GM18511 (cell line): ENCODE measurements at regions not wholly inside any gene's neighbourhood (a gene's known extent, or its start where the extent isn't known, plus 50 kb on each side); places are given as distances from the start of the nearest gene placed in this dataset.

Experiments
- ATAC-seq: cut with Tn5 transposase; IDR thresholded peaks from one replicate; pipeline ENCODE4 v1.9.1; 2021; ENCODE audit warnings: mild to moderate bottlenecking, moderate library complexity; ENCODE audit not compliant: unreplicated experiment

DNA sequence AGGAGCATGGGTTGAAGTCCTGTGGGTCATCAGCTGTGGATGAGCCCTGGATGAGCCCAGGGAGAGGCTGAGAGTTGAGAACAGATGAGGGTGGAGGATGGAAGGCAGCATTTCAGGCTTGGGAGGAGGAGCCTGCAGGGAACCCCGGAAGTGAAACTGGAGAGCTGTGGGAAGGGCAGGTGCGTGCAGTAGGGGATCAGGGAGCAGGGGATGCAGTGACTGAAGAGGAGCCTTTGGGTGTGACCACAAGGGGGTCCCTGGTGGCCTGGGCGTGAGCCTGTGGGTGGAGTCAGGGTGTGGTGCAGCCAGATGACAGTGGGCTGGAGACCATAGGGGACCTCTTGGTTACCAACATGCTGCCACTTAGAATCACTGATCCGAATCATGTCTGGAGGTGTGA, 115.5 kb downstream of the PAPOLA start:
- ATAC-seq, result no peak

DNA sequence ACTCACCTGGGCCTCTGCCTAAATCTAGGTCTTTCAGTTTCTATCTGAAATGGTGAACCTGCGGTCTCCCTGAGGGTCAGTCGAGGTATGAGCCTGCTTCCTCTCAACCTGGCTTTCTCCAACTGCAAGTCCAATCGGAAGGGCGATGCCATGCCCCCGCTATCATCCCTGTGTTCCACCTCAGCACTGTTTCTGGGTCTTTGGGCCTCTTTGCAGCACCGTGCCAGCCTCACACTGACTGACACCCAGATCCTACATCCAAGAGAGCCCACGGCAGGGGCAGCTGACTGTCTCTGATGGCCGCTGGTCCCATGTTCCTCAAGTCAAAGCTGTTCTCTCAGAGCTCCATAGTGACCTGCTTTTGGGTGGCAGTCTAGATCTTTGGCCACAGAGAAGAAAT, 120.7 kb downstream of the PAPOLA start:
- ATAC-seq, result no peak

DNA sequence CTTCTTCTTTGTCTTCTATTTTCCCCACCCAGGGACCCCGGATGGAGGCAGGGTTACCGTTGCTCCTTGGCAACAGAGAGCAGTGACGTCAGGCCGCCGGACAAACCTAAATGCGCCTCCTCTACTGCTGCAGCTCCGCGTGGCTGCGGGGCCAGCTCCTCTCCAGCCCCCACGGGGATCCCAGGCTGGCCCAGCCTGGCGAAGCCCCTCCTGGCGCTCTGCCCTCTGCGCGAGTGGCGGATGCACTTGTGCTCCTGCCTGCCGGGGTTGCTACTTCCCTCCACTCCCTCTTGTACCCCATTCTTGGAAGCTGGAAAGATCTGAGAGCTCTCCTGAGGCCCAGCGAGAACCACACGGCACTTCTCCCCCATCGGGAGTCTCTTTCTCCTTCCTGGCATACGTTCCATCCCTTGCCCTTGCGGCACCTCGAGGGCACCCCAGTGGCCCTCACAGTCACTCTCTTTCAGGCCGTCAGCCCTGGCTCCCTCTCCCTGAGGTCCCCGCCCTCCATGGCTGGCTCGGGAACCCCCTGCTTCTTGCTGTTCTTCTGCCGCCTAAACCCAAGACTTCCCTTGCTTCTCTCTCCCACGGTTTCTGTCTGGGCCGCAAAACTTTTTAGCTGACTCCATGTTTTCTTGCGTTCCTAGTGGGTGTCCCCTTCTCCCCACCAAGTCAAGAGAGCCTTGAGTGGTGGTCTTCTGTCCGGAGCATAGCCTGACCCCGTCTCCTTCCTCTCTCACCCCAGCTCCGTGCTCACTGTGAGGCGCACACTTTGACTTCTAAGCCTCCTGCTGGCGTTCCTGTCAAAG, 121.7 kb downstream of the PAPOLA start:
- ATAC-seq, result no peak

- ATAC-seq, result no peak
Observed at GRCh38 chr14:96624661-96625425, 122.7 kb downstream of the PAPOLA start.

DNA sequence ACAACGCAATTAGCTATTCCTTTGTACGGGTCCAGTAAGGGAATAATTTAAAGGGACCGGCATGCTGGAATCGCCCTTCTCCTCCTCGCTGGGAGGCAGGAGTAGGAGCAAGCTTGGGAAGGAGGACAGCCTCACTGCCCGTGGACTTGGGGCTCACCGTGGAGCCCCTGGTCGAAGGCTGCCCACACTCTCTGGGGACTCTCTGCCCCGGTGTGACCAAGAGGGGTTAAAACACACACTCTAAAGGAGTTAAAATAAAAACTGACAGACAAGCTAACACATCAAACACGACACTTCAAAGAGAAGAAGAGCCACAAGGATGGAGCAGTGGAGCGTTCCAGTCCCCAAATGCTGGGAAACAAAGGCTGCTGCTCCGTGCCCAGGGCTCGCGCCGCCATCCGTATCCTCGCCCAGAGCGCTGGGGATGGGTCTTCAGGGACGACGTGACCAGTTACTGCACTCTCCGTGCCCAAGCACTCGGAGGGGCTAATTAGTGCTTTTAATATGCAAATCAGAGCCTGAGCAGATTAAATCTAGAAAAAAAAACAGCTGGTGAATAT, 123.3 kb downstream of the PAPOLA start:
- no peak for ATAC-seq

DNA sequence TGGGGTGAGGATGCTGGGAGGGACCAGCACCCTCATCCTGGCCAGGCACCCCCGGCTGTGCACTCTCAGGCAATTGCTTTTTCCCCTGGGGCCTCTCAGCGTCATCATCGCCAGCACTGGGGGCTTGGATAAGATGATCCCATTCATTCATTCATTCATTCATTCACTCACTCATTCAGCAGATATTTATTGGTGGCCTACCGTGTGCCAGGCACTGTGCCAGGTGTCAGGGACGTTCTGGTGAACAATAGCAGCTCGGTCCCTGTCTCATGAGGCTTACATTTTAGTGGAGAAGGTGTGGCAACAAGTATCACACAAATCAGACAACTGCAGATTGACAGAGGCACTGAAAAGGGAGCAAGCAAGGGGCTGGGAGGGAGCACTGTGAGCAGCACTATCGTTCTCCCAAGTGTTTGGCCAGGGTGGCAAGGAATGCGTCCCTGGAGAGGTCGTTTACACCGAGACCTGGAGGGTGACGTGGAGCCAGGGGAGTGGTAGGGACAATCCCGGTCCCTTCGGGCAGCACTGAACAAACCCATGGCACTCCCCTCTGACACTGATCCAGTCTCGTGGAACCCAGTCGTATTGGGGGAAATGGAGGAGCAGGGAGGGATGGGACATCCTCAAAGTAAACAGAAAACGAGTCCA, 124.1 kb downstream of the PAPOLA start:
- no peak for ATAC-seq

DNA sequence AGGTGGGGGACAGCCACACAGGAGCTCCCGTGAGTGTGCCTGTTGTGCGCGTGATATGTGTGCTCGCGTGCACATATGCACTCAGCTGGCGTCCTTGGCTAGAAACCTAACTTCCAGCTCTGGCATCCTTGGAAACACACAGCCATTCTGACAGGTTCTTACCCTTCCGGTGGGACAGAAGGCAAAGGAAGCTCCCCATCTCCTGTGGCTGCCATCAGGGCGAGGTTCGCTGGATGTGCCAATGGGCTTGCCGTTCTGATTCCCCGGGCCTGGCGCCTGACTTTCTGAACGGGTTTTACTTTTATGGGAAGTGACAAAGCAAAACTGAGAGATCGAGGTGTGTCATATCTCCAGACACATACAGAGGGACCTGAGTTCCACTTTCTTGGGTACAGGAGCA, 124.7 kb downstream of the PAPOLA start:
- ATAC-seq, result peak; percentile 60

GRCh38 chr14:96627386-96627785, 125.2 kb downstream of the PAPOLA start:
- peak; percentile 35 for ATAC-seq

- no peak for ATAC-seq
Observed at GRCh38 chr14:96627811-96628775, 125.9 kb downstream of the PAPOLA start.

GRCh38 chr14:96629082-96629481, 126.9 kb downstream of the PAPOLA start:
- no peak for ATAC-seq

- ATAC-seq, result no peak
Observed at GRCh38 chr14:96629558-96630222, 127.5 kb downstream of the PAPOLA start.

DNA sequence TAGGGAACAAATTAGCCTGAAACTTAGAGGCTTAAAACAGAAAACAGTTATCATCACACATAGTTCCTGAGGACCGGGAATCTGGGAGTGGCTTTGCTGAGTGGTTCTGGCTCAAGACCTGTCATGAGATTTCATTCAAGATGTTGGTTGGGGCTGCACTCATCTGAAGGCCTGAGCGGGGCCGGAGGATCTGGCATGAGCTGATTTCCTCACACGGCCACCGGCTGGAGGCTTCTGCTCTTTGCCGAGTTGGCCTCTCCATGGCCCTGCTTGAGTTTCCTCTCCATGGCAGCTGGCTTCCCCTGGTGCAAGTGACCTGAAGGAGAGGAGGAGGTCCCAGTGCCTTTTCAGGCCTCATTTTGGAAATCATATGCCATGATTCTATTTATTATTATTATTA, 128.1 kb downstream of the PAPOLA start:
- no peak for ATAC-seq

DNA sequence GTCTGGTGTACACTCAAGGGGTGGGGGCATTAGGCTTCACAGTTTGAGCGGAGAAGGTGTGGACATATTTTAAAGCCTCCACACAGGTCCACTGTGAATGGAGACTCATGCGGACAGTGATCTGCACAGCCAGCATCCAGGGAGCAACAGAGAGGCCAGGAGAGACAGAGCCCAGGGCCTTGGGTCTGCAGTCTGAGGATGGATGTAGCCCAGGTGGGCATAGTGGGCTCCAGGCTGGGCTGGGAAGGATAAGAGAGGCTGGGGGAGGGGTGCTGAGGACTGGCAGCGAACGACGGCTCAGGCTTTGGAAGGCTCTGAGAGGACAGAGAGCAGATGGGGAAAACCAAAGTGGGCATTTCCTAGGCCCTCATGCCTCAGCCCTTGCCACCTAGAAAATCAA, 128.8 kb downstream of the PAPOLA start:
- ATAC-seq, result no peak

DNA sequence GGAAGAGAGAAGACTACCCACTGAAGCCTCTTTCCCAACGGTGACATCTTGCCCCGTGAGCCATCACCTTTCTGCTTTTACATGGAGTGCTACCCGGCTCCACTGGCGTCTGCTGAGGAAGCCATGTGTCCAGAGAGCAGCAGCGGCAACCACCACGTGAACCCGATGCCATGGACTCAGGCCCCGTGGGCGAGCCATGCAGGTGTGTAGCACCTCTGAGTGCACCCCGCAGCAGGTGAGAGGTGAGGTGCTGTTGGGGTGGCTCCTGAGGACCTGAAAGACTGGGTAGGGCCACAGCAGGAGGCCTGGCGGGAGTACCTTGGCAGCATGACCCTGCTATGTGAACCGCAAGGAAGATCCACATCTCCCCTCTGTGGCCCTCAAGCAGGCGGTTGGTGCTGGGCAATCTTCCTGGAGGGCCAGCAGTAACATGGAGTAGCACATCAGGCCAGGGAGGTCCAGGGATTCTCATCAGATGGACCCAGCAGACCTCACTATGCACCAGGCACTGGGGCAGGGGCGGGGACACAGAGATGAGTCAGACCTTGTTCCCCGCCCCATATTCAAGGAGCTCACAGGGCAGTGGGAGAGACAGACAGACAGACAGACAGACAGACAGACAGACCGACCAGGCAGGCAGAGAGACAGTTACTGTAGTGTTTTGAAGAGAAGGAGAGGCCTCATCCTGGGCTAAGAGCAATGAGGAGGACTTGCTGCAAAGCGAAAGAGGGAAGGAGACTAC, 129.6 kb downstream of the PAPOLA start:
- ATAC-seq, result no peak

GRCh38 chr14:96632363-96632758, 130.2 kb downstream of the PAPOLA start:
- no peak for ATAC-seq

DNA sequence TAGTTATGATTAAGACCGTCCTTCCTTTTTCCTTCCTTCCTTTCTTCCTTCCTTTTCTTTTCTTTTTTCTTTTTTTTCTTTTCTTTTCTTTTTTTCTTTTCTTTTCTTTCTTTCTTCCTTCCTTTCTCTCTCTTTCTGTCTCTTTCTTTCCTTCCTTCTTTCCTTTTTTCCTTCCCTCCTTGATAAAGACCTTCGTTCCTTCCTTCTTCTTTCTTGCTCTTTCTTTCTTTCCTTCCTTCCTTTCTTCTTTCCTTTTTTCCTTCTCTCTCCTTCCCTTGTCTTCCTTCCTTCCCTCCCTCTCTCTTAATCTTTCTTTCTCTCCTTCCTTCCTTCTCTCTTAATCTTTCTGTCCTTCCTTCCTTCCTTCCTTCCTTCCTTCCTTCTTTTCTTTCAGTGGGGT, 130.9 kb downstream of the PAPOLA start:
- ATAC-seq, result no peak

DNA sequence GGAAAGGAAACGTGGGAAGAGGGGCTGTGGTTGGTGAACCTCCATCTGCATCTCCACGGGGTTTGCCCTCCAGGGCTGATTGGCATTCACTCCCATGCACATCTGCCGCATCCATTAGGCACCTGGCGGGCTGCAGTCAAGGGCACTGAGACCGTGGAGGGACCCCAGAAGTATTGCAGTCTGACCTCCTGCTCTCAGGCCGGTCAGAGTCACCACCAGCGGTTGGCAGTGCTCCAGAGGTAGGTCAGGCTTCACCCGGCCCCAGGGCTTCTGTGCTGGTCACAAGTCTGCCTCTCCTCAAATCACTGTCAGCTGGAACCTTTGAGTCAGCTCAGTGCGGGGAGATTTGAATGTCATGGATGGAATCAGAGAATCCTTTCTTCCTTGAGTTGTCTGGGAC, 132.3 kb downstream of the PAPOLA start:
- no peak for ATAC-seq

GRCh38 chr14:96634896-96635295, 132.7 kb downstream of the PAPOLA start:
- no peak for ATAC-seq

DNA sequence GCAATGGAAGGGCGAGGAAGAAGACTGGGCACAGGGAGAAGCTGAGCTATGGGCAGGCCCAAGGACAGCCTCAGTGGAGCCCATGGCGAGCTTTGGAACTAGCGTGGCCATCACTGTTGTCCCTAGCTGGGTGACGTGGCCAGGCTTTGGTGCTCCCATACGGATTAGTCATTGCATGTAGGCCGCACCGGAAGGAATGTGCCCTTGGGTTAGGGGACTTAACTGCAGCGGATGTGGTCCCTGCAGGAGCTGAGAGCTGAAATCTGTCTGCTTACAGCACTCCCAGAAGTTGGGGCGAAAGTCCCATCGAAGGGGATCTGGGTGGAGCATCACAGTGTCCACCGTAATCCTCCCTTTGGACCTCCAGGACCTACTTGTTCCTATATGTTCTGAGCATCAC, 133.7 kb downstream of the PAPOLA start:
- ATAC-seq, result no peak
